ENCODE measurements at regions not wholly inside any gene's neighbourhood (a gene's known extent, or its start where the extent isn't known, plus 50 kb on each side); places are given as distances from the start of the nearest gene placed in this dataset.

DNA sequence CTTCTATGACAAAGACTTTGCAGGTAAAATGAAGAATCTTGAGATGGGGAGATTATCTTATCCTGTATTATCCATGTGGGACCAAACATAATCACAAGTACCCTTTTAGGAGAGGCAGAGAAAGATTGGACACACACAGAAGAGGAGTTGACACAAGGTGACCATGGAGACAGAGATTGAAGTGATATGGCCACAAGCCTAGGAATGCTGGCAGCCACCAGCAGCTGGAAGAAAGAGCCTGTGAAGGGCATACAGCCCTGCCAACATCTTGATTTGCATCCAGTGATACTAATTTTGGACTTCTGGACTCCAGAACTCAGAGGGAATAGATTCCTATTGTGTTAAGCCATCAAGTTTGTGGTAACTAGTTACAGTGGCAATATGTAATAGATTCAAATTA lies 78.1 kb downstream of the RPS29 start:
- TF ChIP-seq, protein P1, sequence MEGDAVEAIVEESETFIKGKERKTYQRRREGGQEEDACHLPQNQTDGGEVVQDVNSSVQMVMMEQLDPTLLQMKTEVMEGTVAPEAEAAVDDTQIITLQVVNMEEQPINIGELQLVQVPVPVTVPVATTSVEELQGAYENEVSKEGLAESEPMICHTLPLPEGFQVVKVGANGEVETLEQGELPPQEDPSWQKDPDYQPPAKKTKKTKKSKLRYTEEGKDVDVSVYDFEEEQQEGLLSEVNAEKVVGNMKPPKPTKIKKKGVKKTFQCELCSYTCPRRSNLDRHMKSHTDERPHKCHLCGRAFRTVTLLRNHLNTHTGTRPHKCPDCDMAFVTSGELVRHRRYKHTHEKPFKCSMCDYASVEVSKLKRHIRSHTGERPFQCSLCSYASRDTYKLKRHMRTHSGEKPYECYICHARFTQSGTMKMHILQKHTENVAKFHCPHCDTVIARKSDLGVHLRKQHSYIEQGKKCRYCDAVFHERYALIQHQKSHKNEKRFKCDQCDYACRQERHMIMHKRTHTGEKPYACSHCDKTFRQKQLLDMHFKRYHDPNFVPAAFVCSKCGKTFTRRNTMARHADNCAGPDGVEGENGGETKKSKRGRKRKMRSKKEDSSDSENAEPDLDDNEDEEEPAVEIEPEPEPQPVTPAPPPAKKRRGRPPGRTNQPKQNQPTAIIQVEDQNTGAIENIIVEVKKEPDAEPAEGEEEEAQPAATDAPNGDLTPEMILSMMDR (IDR thresholded peaks at IDR 0.05; ENCODE audit: partially characterized antibody, unreplicated experiment) = no peak
- no peaks in the 10 kb centered on the region for H3K36me3 Mint-ChIP-seq (ENCODE audit: unreplicated experiment)
- DNase-seq = no peak
- no peaks in the 10 kb centered on the region for H3K9me3 Mint-ChIP-seq (ENCODE audit: unreplicated experiment)
- H3K4me1 Mint-ChIP-seq (ENCODE audit: low read depth, unreplicated experiment) = no peaks in the 10 kb centered on the region
- H3K27ac Mint-ChIP-seq (ENCODE audit: unreplicated experiment) = no peak overlapping the region
- no peaks in the 10 kb centered on the region for H3K27me3 Mint-ChIP-seq (ENCODE audit: unreplicated experiment)
- no peak overlapping the region for H3K4me3 Mint-ChIP-seq (ENCODE audit: unreplicated experiment)

DNA sequence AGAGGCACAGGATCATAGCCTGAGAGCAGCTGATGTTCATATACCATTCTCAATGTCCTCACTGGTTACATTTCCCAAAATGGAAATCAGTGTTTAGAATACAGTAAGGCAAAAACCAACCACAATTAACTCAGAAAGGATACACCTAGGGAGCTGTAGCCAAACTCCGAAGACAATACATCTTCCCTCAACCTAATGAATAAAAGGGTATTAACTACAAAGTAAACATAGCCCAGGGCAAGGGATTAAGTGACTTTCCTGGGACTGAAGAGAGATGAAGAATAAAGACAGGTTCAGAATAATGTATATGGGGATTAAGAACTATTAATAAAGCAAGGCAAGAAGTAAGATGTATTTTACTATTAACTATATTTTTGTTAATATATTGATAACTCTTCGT lies 79.5 kb downstream of the RPS29 start:
- no peaks in the 10 kb centered on the region for H3K36me3 Mint-ChIP-seq (ENCODE audit: unreplicated experiment)
- H3K4me3 Mint-ChIP-seq (ENCODE audit: unreplicated experiment) = no peak overlapping the region
- no peaks in the 10 kb centered on the region for H3K27me3 Mint-ChIP-seq (ENCODE audit: unreplicated experiment)
- H3K27ac Mint-ChIP-seq (ENCODE audit: unreplicated experiment) = no peak overlapping the region
- no peaks in the 10 kb centered on the region for H3K9me3 Mint-ChIP-seq (ENCODE audit: unreplicated experiment)
- TF ChIP-seq, protein P1 (IDR thresholded peaks at IDR 0.05; ENCODE audit: partially characterized antibody, unreplicated experiment) = no peak
- DNase-seq = no peak
- H3K4me1 Mint-ChIP-seq (ENCODE audit: low read depth, unreplicated experiment) = no peaks in the 10 kb centered on the region

DNA sequence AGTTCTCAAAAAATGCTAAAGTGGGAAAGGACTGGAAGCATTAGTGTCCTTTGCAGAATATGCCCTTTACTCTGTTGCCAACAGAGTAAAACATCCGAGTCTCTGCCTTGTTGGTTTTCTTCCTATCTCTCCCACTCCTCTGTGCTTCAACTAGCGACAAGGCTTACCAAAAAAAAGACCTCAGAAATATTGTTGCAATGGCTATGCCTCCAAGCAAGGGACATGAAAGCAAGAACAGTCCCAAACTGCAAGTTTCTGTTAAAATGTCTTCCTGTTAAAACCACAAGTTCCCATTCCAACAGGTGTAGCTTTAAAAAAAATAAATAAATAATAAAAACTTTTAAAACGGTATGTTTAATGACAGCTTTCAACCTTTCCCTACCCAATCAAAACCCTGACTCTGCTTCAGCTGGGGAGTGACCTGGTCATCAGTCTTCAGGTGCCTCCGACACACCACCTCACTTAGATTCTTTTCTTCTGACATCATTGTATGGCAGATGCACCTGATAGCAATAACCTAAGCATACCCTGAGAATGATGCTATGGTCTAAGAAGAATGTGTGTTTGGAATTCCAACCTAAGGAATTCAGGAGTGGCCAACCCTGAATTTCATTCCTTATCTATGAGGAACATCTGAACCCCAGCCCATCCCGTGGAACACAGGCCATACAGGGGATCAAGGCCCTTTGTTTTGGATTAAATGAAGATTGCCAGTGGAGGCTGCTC lies 81.0 kb downstream of the RPS29 start:
- DNase-seq = no peak
- Mint-ChIP-seq H3K4me1 (ENCODE audit: low read depth, unreplicated experiment) (no peaks in the 10 kb centered on the region), H3K27me3 (ENCODE audit: unreplicated experiment) (no peaks in the 10 kb centered on the region), H3K36me3 (ENCODE audit: unreplicated experiment) (no peaks in the 10 kb centered on the region), H3K4me3 (ENCODE audit: unreplicated experiment) (no peak overlapping the region), H3K9me3 (ENCODE audit: unreplicated experiment) (no peaks in the 10 kb centered on the region), H3K27ac (ENCODE audit: unreplicated experiment) (no peak overlapping the region)
- TF ChIP-seq, protein P1 (IDR thresholded peaks at IDR 0.05; ENCODE audit: partially characterized antibody, unreplicated experiment) = no peak

DNA sequence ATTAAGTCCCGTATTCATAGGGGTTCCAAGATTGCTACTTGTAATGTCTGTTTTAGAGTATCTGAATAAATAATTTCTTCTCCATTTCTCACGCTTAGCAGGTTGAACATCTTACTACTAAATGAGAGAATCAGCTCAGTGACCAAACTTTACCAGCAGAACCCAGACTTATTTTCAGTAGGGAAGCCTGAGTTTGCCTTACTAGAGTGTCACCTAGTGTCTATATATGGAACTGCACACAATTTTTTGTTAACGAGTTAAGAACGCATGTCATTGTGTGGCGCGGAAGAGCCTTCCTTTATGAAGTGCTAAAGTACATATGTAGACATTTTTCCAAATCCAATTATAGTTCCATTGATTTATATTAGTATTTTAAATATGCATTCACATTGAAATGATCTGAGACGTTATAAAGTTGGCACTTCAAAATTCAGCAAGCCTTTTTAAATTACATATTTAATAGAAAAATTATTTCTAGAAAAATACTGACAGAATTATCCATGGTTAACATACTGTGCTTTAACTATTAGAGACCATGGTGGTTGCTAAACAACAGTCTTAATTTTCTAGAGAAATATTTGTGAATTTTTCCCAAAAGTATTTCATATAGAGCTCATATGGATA lies 88.3 kb downstream of the RPS29 start:
- Mint-ChIP-seq H3K4me1 (ENCODE audit: low read depth, unreplicated experiment) (no peaks in the 10 kb centered on the region), H3K36me3 (ENCODE audit: unreplicated experiment) (no peaks in the 10 kb centered on the region), H3K27me3 (ENCODE audit: unreplicated experiment) (no peaks in the 10 kb centered on the region), H3K4me3 (ENCODE audit: unreplicated experiment) (no peak overlapping the region), H3K27ac (ENCODE audit: unreplicated experiment) (no peak overlapping the region), H3K9me3 (ENCODE audit: unreplicated experiment) (peaks cover 2% of the 10 kb centered on the region)
- no peak for DNase-seq
- TF ChIP-seq, protein P1 (IDR thresholded peaks at IDR 0.05; ENCODE audit: partially characterized antibody, unreplicated experiment) = peak; percentile 94

DNA sequence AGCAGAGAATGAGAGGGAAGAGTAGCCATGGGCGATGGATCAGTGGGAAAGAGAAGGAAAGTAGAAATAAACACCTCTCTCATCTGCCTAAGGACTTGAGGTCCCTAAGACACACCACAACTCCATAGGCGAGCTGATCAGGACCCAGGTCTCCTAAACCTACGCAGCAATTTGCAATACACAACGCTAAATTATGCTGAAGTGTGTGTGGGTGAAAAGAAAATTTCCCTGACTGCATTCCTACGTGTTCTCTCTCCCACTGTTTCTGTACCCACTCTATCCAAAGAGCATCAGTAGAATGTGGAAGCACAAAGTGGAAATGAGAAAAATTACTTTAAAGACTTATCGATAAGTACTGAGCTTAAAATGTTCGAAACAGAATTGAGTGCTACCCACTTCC lies 88.9 kb downstream of the RPS29 start:
- peaks cover 2% of the 10 kb centered on the region for H3K9me3 Mint-ChIP-seq (ENCODE audit: unreplicated experiment)
- no peak for DNase-seq
- H3K4me3 Mint-ChIP-seq (ENCODE audit: unreplicated experiment) = no peak overlapping the region
- H3K4me1 Mint-ChIP-seq (ENCODE audit: low read depth, unreplicated experiment) = no peaks in the 10 kb centered on the region
- TF ChIP-seq, protein P1 (IDR thresholded peaks at IDR 0.05; ENCODE audit: partially characterized antibody, unreplicated experiment) = no peak
- no peaks in the 10 kb centered on the region for H3K27me3 Mint-ChIP-seq (ENCODE audit: unreplicated experiment)
- no peaks in the 10 kb centered on the region for H3K36me3 Mint-ChIP-seq (ENCODE audit: unreplicated experiment)
- H3K27ac Mint-ChIP-seq (ENCODE audit: unreplicated experiment) = no peak overlapping the region

All from glutamatergic neuron (in vitro differentiated cells).